HEK293T (cell line): ENCODE measurements at regions not wholly inside any gene's neighbourhood (a gene's known extent, or its start where the extent isn't known, plus 50 kb on each side); places are given as distances from the start of the nearest gene placed in this dataset.

Experiments
- FOXK2 ChIP-seq: fragments of 450-650 bp; IDR thresholded peaks from 2 replicates; pipeline ENCODE4 v1.6.1; 2016; ENCODE audit warnings: mild to moderate bottlenecking
- ZNF384 ChIP-seq: fragments of 450-650 bp; IDR thresholded peaks from 2 replicates; pipeline ENCODE4 v1.6.1; 2016

DNA sequence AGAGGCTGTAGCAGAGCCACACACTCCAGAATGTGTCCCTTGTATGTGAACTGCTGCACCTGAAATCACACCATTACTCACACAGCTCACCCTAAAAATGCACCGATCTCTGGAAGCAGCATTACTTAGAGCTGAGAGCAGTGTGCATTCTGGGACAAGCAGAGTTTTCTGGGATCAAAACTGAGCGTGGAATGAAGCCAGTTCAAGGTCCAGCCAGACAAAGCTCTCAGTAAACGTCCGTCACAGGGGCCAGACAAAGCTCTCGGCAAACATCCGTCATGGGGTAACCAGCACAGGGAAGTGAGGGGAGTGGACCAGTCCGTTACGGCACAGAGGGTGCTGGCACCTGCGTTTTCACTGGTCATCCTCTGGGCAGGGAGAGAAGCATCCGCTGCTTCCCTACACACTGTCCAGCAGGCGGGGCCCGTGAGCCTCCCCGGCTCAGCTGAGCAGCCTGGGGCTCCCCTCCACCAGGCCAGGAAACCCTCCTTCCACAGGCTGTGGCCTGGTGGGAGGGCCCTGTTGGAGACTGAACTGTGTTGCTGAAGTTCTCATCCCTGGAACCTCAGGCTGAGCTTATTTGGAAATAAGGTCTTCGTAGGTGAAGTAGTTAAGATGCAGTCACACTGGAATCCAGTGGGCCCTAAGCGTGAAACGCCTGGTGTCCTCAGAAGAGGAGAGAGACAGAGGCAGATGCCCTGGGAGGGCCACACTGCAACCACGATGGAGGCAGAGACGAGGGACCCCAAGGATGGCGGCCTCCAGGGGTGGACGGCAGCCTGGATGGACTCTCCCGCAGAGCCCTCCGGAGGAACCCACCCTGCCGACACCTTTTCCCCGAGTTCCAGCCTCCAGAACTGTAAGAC, 883.9 kb downstream of the BRD1 start:
- TF ChIP-seq FOXK2 (no peak), ZNF384 (no peak)
